ENCODE measurements at regions not wholly inside any gene's neighbourhood (a gene's known extent, or its start where the extent isn't known, plus 50 kb on each side); places are given as distances from the start of the nearest gene placed in this dataset.

DNA sequence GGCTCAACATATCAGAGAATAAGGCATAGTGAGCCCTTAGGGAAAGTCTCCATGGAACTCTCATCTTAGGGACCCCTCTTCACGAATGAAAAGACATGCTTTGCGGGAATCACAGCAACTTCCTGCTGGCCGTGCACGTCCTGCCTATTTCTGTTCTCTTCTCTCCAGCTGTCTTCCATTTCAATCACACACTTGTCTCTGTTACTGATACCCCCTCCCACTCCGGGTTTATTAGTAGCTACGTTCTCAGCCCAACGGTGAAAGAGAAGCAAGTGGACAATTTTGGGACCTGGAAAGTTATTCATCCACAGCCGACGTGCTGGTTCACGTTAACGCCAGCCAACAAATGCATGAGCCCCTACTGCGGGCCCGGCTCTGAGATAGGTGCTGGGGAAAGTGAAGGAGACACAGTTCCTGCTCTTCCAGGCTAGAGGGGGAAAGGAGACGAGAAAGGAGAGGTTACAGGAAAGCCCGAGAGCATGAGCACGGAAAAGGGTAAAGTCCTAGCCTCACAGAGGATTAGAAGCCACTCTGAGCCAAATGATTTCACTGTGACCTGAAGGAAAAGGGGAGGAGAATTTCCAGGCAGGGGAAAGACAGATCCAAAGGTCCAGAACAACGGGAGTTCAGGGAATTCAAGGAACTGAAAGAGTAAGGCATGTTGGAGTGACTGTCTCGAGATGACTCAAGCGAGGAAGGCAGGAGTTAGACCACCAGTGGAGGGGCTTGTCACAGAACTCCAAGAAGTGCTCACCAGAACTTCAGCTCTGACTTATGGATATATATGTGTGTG is 81.8 kb upstream of the CLDN10 start:
- no peak for DNase-seq (ENCODE audit: low spot score, unreplicated experiment)
- peaks cover 8% of the 10 kb centered on the region for H3K27me3 Mint-ChIP-seq
- no peaks in the 10 kb centered on the region for H3K36me3 Mint-ChIP-seq (ENCODE audit: insufficient read depth)
- no peaks in the 10 kb centered on the region for H3K4me1 Mint-ChIP-seq (ENCODE audit: low read depth)
- no peak overlapping the region for H3K4me3 Mint-ChIP-seq (ENCODE audit: low read depth)
- no peak overlapping the region for H3K27ac Mint-ChIP-seq
- H3K9me3 Mint-ChIP-seq (ENCODE audit: low read depth): no peaks in the 10 kb centered on the region
- TF ChIP-seq, protein P1, sequence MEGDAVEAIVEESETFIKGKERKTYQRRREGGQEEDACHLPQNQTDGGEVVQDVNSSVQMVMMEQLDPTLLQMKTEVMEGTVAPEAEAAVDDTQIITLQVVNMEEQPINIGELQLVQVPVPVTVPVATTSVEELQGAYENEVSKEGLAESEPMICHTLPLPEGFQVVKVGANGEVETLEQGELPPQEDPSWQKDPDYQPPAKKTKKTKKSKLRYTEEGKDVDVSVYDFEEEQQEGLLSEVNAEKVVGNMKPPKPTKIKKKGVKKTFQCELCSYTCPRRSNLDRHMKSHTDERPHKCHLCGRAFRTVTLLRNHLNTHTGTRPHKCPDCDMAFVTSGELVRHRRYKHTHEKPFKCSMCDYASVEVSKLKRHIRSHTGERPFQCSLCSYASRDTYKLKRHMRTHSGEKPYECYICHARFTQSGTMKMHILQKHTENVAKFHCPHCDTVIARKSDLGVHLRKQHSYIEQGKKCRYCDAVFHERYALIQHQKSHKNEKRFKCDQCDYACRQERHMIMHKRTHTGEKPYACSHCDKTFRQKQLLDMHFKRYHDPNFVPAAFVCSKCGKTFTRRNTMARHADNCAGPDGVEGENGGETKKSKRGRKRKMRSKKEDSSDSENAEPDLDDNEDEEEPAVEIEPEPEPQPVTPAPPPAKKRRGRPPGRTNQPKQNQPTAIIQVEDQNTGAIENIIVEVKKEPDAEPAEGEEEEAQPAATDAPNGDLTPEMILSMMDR (IDR thresholded peaks at IDR 0.05; ENCODE audit: unreplicated experiment): no peak

DNA sequence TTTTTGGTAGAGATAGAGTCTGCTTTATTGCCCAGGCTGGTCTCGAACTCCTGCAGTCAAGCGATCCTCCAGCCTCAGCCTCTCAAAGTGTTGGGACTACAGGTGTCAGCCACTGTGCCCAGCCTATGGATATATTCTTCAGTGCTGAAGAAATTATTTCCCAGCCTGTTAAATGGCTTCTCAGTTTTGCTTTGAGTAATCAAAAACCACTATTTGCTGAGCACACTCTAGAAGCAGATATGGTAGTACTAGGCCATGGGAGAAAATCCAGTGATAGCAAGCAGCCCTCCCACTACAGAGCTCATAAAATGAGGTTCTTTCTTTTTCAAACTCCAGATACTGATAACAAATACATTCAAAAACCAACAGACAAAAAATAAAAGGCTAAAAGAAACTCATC is 80.6 kb upstream of the CLDN10 start:
- H3K36me3 Mint-ChIP-seq (ENCODE audit: insufficient read depth): no peaks in the 10 kb centered on the region
- H3K4me1 Mint-ChIP-seq (ENCODE audit: low read depth): no peaks in the 10 kb centered on the region
- no peak overlapping the region for H3K4me3 Mint-ChIP-seq (ENCODE audit: low read depth)
- H3K27me3 Mint-ChIP-seq: peaks cover 18% of the 10 kb centered on the region
- no peak overlapping the region for H3K27ac Mint-ChIP-seq
- no peak for DNase-seq (ENCODE audit: low spot score, unreplicated experiment)
- no peaks in the 10 kb centered on the region for H3K9me3 Mint-ChIP-seq (ENCODE audit: low read depth)
- TF ChIP-seq, protein P1 (IDR thresholded peaks at IDR 0.05; ENCODE audit: unreplicated experiment): no peak

DNA sequence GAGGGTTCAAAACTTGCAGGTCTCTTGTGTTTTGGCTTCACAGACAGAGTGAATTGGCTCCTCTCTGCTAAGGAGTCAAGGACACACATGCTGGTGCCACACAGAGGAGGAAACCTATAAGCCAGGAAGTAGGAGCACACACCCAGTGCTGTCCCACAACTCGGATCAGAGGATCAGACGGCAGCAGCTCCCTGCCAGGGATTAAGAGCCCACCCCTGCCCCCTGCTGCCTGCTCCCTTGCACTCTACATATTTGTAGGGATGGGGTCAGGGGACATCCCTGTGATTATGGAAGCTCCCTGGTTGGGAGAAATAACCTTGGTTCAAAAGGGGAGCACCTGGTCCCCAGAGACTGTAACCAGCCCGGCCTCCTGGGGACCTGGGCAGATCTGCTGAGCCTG is 77.5 kb upstream of the CLDN10 start:
- no peak for DNase-seq (ENCODE audit: low spot score, unreplicated experiment)
- peaks cover 2% of the 10 kb centered on the region for H3K4me1 Mint-ChIP-seq (ENCODE audit: low read depth)

DNA sequence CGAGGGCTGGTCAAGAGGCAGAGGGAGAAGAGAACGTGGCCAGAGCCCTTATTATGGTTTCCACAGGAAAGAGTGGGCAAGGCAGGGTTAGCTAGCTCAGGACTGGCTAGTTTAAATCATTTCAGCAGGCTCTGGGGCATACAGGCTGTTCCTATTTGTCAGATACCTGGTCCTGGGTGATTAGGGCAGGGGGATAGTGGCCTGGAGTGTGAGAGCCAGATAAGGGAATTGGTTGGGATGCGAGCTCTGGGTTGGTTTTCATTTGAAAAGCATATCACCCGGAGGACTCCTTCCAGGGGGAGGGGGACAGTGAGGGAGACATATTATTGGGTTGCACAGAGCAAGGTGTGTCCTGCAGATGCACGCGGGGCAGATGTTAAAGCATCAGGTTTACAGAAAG is 75.3 kb upstream of the CLDN10 start:
- no peaks in the 10 kb centered on the region for H3K36me3 Mint-ChIP-seq (ENCODE audit: insufficient read depth)
- H3K27me3 Mint-ChIP-seq: peaks cover 42% of the 10 kb centered on the region
- no peak for DNase-seq (ENCODE audit: low spot score, unreplicated experiment)
- no peaks in the 10 kb centered on the region for H3K9me3 Mint-ChIP-seq (ENCODE audit: low read depth)
- no peak overlapping the region for H3K4me3 Mint-ChIP-seq (ENCODE audit: low read depth)
- TF ChIP-seq, protein P1 (IDR thresholded peaks at IDR 0.05; ENCODE audit: unreplicated experiment): no peak
- H3K27ac Mint-ChIP-seq: no peak overlapping the region
- H3K4me1 Mint-ChIP-seq (ENCODE audit: low read depth): peaks cover 2% of the 10 kb centered on the region

More for the DNA sequence above, 77.5 kb upstream of the CLDN10 start:
- peaks cover 35% of the 10 kb centered on the region for H3K27me3 Mint-ChIP-seq
- no peak overlapping the region for H3K4me3 Mint-ChIP-seq (ENCODE audit: low read depth)
- H3K27ac Mint-ChIP-seq: no peak overlapping the region
- TF ChIP-seq, protein P1 (IDR thresholded peaks at IDR 0.05; ENCODE audit: unreplicated experiment): no peak
- H3K9me3 Mint-ChIP-seq (ENCODE audit: low read depth): no peaks in the 10 kb centered on the region
- H3K36me3 Mint-ChIP-seq (ENCODE audit: insufficient read depth): no peaks in the 10 kb centered on the region

DNA sequence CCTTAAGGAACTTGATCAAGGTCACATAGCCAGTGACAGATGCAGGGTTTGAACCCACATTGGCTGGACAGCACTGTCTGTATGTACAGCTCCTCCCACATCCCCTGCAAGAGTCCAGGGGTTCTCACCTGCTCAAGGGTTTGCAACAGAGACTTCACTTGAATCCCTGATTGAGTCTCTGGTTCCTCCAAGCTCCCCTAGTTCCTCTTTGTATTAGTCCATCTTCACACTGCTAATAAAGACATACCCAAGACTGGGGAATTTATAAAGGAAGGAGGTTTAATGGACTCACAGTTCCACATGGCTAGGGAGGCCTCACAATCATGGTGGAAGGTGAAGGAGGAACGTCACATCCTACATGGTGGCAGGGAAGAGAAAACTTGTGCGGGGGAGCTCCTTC is 72.8 kb upstream of the CLDN10 start:
- no peak for DNase-seq (ENCODE audit: low spot score, unreplicated experiment)
- Mint-ChIP-seq H3K27ac (no peak overlapping the region), H3K4me3 (ENCODE audit: low read depth) (no peak overlapping the region), H3K9me3 (ENCODE audit: low read depth) (no peaks in the 10 kb centered on the region), H3K36me3 (ENCODE audit: insufficient read depth) (no peaks in the 10 kb centered on the region), H3K4me1 (ENCODE audit: low read depth) (peaks cover 2% of the 10 kb centered on the region), H3K27me3 (peaks cover 36% of the 10 kb centered on the region)
- TF ChIP-seq, protein P1 (IDR thresholded peaks at IDR 0.05; ENCODE audit: unreplicated experiment): no peak
